ENCODE measurements at regions not wholly inside any gene's neighbourhood (a gene's known extent, or its start where the extent isn't known, plus 50 kb on each side); places are given as distances from the start of the nearest gene placed in this dataset.

DNA sequence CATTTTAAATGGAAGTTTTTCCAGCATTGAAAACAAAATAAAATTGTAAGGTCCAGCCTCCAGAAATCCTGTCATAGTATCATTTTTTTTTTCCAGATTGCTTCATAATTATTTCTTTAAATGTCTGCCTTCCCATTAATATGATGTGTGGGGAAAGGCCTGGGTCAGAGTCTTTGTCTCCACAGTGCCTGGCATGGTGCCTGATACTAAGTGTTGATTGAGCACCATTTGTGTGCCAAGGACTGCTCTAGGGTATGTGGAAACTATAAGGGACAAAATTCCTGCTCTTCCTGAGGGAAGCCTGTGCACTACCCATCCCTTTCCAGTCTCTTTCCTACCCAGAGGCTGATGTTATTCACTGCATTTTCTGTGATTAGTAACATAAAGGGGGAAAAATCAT is 53.1 kb upstream of the BEND4 start:
- DNase-seq (ENCODE audit: insufficient read length, low spot score) (no peak), FAIRE-seq (no peak)
- TF ChIP-seq, protein P1, sequence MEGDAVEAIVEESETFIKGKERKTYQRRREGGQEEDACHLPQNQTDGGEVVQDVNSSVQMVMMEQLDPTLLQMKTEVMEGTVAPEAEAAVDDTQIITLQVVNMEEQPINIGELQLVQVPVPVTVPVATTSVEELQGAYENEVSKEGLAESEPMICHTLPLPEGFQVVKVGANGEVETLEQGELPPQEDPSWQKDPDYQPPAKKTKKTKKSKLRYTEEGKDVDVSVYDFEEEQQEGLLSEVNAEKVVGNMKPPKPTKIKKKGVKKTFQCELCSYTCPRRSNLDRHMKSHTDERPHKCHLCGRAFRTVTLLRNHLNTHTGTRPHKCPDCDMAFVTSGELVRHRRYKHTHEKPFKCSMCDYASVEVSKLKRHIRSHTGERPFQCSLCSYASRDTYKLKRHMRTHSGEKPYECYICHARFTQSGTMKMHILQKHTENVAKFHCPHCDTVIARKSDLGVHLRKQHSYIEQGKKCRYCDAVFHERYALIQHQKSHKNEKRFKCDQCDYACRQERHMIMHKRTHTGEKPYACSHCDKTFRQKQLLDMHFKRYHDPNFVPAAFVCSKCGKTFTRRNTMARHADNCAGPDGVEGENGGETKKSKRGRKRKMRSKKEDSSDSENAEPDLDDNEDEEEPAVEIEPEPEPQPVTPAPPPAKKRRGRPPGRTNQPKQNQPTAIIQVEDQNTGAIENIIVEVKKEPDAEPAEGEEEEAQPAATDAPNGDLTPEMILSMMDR (IDR thresholded peaks at IDR 0.05; ENCODE audit: insufficient read depth, missing control alignments) = no peak

DNA sequence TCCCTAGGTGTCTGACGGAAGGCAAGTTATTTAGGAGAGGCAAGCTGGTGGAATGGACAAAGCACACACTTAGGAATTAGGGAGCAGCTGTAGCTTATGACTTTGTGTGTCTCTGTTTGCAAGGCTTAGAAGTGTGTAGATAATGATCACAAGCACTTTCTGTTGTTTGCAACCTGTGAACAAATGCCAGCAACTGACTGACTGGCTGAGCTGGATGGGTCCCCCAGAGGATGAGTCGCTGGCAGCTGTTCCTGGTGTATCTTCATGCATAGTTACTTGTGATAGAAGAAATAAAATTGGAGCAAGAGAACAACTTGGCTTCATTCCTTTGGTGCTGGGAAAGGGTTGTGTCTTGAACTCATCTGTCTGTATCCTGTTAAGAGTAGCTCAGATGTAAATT is 64.2 kb upstream of the BEND4 start:
- TF ChIP-seq, protein P1 (IDR thresholded peaks at IDR 0.05; ENCODE audit: insufficient read depth, missing control alignments) = no peak
- DNase-seq (ENCODE audit: insufficient read length, low spot score) (no peak), FAIRE-seq (no peak)

DNA sequence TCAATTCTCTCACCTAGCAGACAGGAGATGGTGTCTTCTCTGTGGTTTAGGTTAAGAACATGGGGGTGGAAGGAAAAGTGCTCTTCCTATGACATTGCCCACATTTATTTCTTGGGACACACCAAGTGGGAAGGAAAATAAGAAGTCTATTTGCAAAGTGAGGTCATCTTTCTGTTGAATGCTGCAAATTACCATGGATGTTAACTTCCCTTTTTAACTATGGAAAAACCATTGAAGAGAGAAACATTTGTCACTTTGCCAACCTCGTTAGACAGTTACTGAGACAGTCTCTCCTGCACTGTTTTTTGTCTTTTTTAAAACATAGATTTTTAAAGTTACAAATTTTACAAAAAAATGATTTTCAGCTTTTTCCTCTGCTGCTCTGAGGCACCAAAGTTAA is 72.8 kb upstream of the BEND4 start:
- FAIRE-seq = no peak
- DNase-seq (ENCODE audit: insufficient read length, low spot score) = no peak
- TF ChIP-seq, protein P1 (IDR thresholded peaks at IDR 0.05; ENCODE audit: insufficient read depth, missing control alignments) = no peak

DNA sequence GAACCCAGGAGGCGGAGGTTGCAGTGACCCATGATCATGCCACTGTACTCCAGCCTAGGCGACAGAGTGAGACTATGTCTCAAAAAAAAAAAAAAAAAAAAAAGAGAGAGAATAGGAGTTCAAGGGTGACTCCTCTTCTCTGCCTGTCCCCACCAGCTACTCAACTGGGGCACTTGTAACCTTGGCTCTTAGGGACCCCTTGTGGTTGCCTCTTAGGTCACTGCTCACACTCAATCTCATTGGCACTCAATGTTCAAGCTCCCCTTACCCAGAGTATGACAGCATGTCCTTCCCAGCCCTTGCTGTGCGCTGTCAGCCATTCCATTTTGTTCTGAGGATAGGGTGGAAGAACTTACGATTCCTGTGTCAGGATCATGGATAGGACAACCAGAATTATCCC is 82.4 kb upstream of the BEND4 start:
- TF ChIP-seq, protein P1 (IDR thresholded peaks at IDR 0.05; ENCODE audit: insufficient read depth, missing control alignments) = no peak
- DNase-seq (ENCODE audit: insufficient read length, low spot score) = no peak
- FAIRE-seq = no peak

DNA sequence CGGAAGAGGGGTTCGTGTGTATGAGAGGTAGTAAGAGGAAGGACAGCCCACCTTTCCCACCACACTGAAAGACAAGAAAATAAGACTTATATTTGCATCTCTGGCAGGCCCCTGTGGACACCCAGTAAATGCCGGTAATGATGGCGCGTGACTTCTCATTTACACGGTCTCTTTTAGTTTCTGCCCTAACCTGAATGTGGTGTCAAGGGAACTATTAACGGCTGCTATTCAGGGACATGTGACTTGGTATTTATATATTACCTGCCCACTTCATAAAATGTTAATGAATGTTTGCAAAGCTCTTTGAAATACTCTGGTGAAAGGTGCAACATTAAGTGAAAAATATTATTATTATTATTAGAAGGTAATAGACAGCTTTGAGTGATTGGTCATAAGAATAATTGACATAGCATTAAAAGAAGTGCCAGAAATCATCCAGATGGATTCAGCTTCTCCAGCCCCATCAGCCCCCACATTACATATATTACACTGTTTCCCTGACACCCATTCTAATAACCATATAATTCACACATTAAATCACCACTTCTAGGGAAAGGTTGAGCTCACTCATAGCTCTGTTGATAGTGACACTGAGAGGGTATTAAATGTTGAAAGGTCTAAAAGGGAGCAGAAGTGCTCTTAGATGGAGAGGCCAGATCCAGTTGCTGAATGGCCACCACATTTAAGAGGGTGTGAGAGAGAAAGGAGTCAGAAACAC is 83.0 kb upstream of the BEND4 start:
- DNase-seq (ENCODE audit: insufficient read length, low spot score) = no peak
- TF ChIP-seq, protein P1 (IDR thresholded peaks at IDR 0.05; ENCODE audit: insufficient read depth, missing control alignments) = no peak
- no peak for FAIRE-seq

DNA sequence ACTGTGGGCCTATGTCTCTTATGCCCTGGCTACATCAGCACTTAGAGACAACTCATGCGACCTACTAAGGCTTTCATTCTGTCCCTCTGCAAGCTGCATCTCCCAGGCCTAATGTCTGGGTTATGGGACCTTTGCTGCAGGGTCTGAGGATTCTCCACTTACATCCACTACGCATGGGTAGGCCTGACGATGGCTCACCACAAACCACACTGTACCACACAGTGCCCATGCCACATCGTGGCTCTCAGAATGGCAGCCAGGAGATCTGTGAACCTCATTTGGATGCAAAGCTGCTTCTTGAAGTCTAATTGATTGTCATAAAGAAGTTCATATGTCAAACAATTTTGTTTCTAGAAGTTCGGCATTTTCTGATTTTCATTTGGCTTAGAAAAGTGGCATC is 84.6 kb upstream of the BEND4 start:
- FAIRE-seq (no peak), DNase-seq (ENCODE audit: insufficient read length, low spot score) (no peak)
- TF ChIP-seq, protein P1 (IDR thresholded peaks at IDR 0.05; ENCODE audit: insufficient read depth, missing control alignments) = no peak

DNA sequence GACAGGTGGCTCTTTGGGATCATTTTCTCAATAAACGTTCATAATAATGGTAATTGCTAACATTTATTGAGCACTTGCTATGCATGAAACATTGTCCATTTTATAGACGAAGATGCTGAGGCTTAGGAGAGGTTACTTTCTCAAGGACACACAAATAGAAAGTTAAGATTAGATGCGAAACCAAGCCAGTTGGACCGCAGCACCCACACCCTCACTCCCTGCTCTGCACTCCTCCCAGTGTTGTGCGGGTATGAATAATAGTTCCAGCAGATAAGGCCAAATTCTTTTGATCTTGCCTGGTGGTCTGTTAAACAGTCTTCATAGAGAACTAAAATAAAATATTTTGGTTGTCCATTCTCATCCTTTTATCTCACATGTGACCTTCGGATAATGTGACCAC is 85.0 kb upstream of the BEND4 start:
- TF ChIP-seq, protein P1 (IDR thresholded peaks at IDR 0.05; ENCODE audit: insufficient read depth, missing control alignments) = no peak
- DNase-seq (ENCODE audit: insufficient read length, low spot score) = no peak
- FAIRE-seq = no peak
